PFSK-1 (cell line): ENCODE measurements at regions not wholly inside any gene's neighbourhood (a gene's known extent, or its start where the extent isn't known, plus 50 kb on each side); places are given as distances from the start of the nearest gene placed in this dataset.

ENCODE experiments used
- POLR2AphosphoS5 ChIP-seq: IDR thresholded peaks from 2 replicates; pipeline ENCODE4 v1.6.1; 2012; ENCODE audit warnings: low read depth, mild to moderate bottlenecking, control low read depth, low read length, moderate library complexity
- SIN3A ChIP-seq: IDR thresholded peaks from 2 replicates; pipeline ENCODE4 v1.6.1; 2012; ENCODE audit warnings: mild to moderate bottlenecking, low read length, moderate library complexity, borderline replicate concordance; ENCODE audit not compliant: insufficient read depth
- TAF1 ChIP-seq: IDR thresholded peaks from 2 replicates; pipeline ENCODE4 v1.6.1; 2012; ENCODE audit warnings: low read length, control low read depth, borderline replicate concordance; ENCODE audit not compliant: insufficient read depth

DNA sequence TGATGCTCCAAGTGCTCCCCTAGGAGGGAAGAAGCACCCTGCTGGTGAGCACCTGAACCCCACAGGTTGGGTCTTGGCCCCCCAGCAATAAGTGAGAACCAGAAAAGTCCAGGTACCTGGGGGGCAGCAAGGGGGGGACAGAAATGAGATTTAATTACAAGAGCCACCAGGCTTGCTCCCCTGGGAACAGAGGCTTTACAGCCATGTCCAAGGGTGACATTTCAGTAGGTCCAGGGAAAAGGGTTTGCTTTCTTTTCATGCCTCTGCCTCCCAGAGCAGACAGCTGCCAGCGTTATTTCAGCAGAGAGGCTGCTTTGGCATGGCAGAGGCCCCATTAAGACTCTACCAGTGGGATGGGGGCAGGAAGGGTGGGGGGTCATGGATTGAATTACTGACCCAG is 437.7 kb downstream of the BUD13 start:
- TF ChIP-seq TAF1 (no peak), SIN3A (no peak), POLR2AphosphoS5 (no peak)
